CD14-positive monocyte (primary cell): ENCODE measurements at regions not wholly inside any gene's neighbourhood (a gene's known extent, or its start where the extent isn't known, plus 50 kb on each side); places are given as distances from the start of the nearest gene placed in this dataset.

Experiments
- DNase-seq, 3 donors: peaks; one replicate each; pipeline ENCODE4 v3.0.0-alpha.2; 2011 to 2022
- H2AFZ ChIP-seq: 2 replicates; pipeline ENCODE4 v1.6.0; 2012; ENCODE audit warnings: mild to moderate bottlenecking, low read depth, low read length, inconsistent platforms; ENCODE audit not compliant: insufficient read depth, poor library complexity, severe bottlenecking
- H3K27ac ChIP-seq, 2 donors: 1 replicate in 1 of 2; 2 replicates in 1 of 2; pipeline ENCODE4 v1.5.1; 2012 to 2013; ENCODE audit warnings: low read length in 2 of 2, control low read depth in 1 of 2, inconsistent platforms in 1 of 2, low read depth in 1 of 2, mild to moderate bottlenecking in 1 of 2
- H3K27me3 ChIP-seq, 2 donors: one replicate each; pipeline versions ENCODE4 v1.6.0 to v1.6.1; 2011 to 2013; ENCODE audit warnings: low read length in 2 of 2; ENCODE audit not compliant: control insufficient read depth in 2 of 2, insufficient read depth in 2 of 2
- H3K36me3 ChIP-seq, 2 donors: replicated peaks in 1 of 2; 1 replicate in 1 of 2; 2 replicates in 1 of 2; pipeline versions ENCODE4 v1.5.1 to v1.6.1; 2012 to 2013; ENCODE audit warnings: low read length in 2 of 2, control low read depth in 1 of 2, inconsistent platforms in 1 of 2, mild to moderate bottlenecking in 1 of 2; ENCODE audit not compliant: insufficient read depth in 2 of 2, control insufficient read depth in 1 of 2
- H3K4me1 ChIP-seq, 2 donors: 1 replicate in 1 of 2; 2 replicates in 1 of 2; pipeline versions ENCODE4 v1.5.1 to v1.6.1; 2012 to 2013; ENCODE audit warnings: low read length in 2 of 2, control low read depth in 1 of 2, inconsistent platforms in 1 of 2, mild to moderate bottlenecking in 1 of 2, moderate library complexity in 1 of 2; ENCODE audit not compliant: insufficient read depth in 2 of 2, control insufficient read depth in 1 of 2
- H3K4me2 ChIP-seq: replicated peaks from 2 replicates; pipeline ENCODE3; 2012; ENCODE audit warnings: low read length, moderate library complexity, mild to moderate bottlenecking; ENCODE audit not compliant: poor library complexity, severe bottlenecking; ENCODE audit errors: extremely low read depth
- H3K4me3 ChIP-seq, 3 experiments: fragments of 200-600 bp in 1 of 3; sonication (generic) in 1 of 3; replicated peaks in 1 of 3; 1 replicate in 2 of 3; 2 replicates in 1 of 3; pipeline ENCODE4 v1.5.1; 2011 to 2013; ENCODE audit warnings: low read length in 3 of 3, mild to moderate bottlenecking in 3 of 3, control low read depth in 2 of 3, low read depth in 2 of 3, inconsistent platforms in 1 of 3, moderate library complexity in 1 of 3
- H3K79me2 ChIP-seq: 2 replicates; pipeline ENCODE4 v1.6.0; 2012; ENCODE audit warnings: mild to moderate bottlenecking, control low read depth, inconsistent platforms, low read length, moderate library complexity; ENCODE audit not compliant: insufficient read depth
- H3K9ac ChIP-seq: 2 replicates; pipeline ENCODE4 v1.6.0; 2017; ENCODE audit warnings: low read length, mild to moderate bottlenecking; ENCODE audit not compliant: insufficient read depth, poor library complexity, severe bottlenecking
- H3K9me3 ChIP-seq, 2 donors: replicated peaks in 1 of 2; 1 replicate in 1 of 2; 2 replicates in 1 of 2; pipeline versions ENCODE4 v1.5.1 to v1.6.1; 2012 to 2013; ENCODE audit warnings: low read length in 2 of 2, control low read depth in 1 of 2; ENCODE audit not compliant: control insufficient read depth in 1 of 2, insufficient read depth in 1 of 2
- H4K20me1 ChIP-seq: 2 replicates; pipeline ENCODE4 v1.6.0; 2012; ENCODE audit warnings: mild to moderate bottlenecking, low read length, control low read depth, moderate library complexity; ENCODE audit not compliant: insufficient read depth
- H3K27ac Mint-ChIP-seq, 7 donors: one replicate each; pipeline ENCODE4 v1.8.0; 2020; ENCODE audit warnings: mild to moderate bottlenecking in 7 of 7, mixed read lengths in 7 of 7, moderate library complexity in 6 of 7, inconsistent platforms in 2 of 7
- H3K27me3 Mint-ChIP-seq, 3 donors: one replicate each; pipeline ENCODE4 v1.8.0; 2021 to 2022; ENCODE audit warnings: low read depth in 3 of 3, mild to moderate bottlenecking in 3 of 3, mixed read lengths in 3 of 3, moderate library complexity in 3 of 3, inconsistent platforms in 1 of 3
- H3K36me3 Mint-ChIP-seq, 2 donors: one replicate each; pipeline ENCODE4 v1.8.0; 2020; ENCODE audit warnings: mixed read lengths in 2 of 2, inconsistent platforms in 1 of 2, mild to moderate bottlenecking in 1 of 2
- H3K4me1 Mint-ChIP-seq: one replicate; pipeline ENCODE4 v1.8.0; 2020; ENCODE audit warnings: mild to moderate bottlenecking, mixed read lengths
- H3K4me3 Mint-ChIP-seq, 2 donors: one replicate each; pipeline ENCODE4 v1.8.0; 2020; ENCODE audit warnings: mild to moderate bottlenecking in 2 of 2, mixed read lengths in 2 of 2, moderate library complexity in 1 of 2
- H3K9me3 Mint-ChIP-seq, 7 donors: one replicate each; pipeline ENCODE4 v1.8.0; 2020 to 2022; ENCODE audit warnings: mixed read lengths in 7 of 7, mild to moderate bottlenecking in 6 of 7, moderate library complexity in 6 of 7, inconsistent platforms in 2 of 7
- CTCF ChIP-seq: fragments of 200-600 bp; IDR thresholded peaks from one replicate; pipeline ENCODE4 v1.8.0; 2022; ENCODE audit warnings: antibody characterized with exemption, mild to moderate bottlenecking
- WGBS: methylation state at CpG from one replicate; pipeline ENCODE4 v1.1.5; 2013; ENCODE audit warnings: missing lambda C conversion rate; ENCODE audit not compliant: insufficient coverage; 5-methylcytosine and 5-hydroxymethylcytosine counted together
- intact Hi-C, 2 donors: fragments of 100-400 bp; cut with micrococcal nuclease; formaldehyde crosslinking; loops; one replicate each; pipeline versions ENCODE4 v1.15.0 to v1.15.1; 2023

GRCh38 chr5:40270274-40270845, 409.4 kb upstream of the PTGER4 start:
- peaks cover 0 to 2% (median 0%) of the 10 kb centered on the region in 7 donors for H3K9me3 Mint-ChIP-seq
- DNase-seq: no peak
- no peaks in the 10 kb centered on the region for H3K36me3 Mint-ChIP-seq
- Histone ChIP-seq H3K4me1 (no peaks in the 10 kb centered on the region), H3K9ac (no peak overlapping the region), H3K27me3 (no peaks in the 10 kb centered on the region), H3K4me2 (no peak overlapping the region), H4K20me1 (no peaks in the 10 kb centered on the region), H3K27ac (no peak overlapping the region), H2AFZ (no peak overlapping the region), H3K79me2 (no peaks in the 10 kb centered on the region), H3K4me3 (no peak overlapping the region), H3K36me3 (no peaks in the 10 kb centered on the region), H3K9me3 (no peaks in the 10 kb centered on the region)
- H3K4me1 Mint-ChIP-seq: peaks cover 2% of the 10 kb centered on the region
- no peaks in the 10 kb centered on the region for H3K27me3 Mint-ChIP-seq
- no peak overlapping the region for H3K4me3 Mint-ChIP-seq
- H3K27ac Mint-ChIP-seq: no peak overlapping the region
- WGBS: no CpG with 5 or more reads among the region's 2 CpGs
- TF ChIP-seq CTCF: no peak
- intact Hi-C loops: no loop called here

- no CpG with 5 or more reads among the region's 1 CpG for WGBS
- Mint-ChIP-seq H3K27ac (no peak overlapping the region), H3K36me3 (no peaks in the 10 kb centered on the region), H3K27me3 (peaks cover 0 to 4% (median 2%) of the 10 kb centered on the region in 3 donors), H3K4me3 (no peak overlapping the region), H3K9me3 (peaks cover 0 to 2% (median 0%) of the 10 kb centered on the region in 7 donors), H3K4me1 (peaks cover 2% of the 10 kb centered on the region)
- H3K4me1 ChIP-seq: no peaks in the 10 kb centered on the region
- no peak overlapping the region for H3K4me2 ChIP-seq
- no peak overlapping the region for H3K4me3 ChIP-seq
- H3K9me3 ChIP-seq: no peaks in the 10 kb centered on the region
- TF ChIP-seq CTCF: no peak
- DNase-seq: no peak
- intact Hi-C loops: no loop called here
- no peaks in the 10 kb centered on the region for H3K27me3 ChIP-seq
- no peaks in the 10 kb centered on the region for H4K20me1 ChIP-seq
- H3K79me2 ChIP-seq: no peaks in the 10 kb centered on the region
- no peaks in the 10 kb centered on the region for H3K36me3 ChIP-seq
- H3K27ac ChIP-seq: no peak overlapping the region
- no peak overlapping the region for H3K9ac ChIP-seq
- no peak overlapping the region for H2AFZ ChIP-seq
Measured at GRCh38 chr5:40268088-40268487, 411.6 kb upstream of the PTGER4 start.
